Islet precursor cell (in vitro differentiated cells): ENCODE measurements at regions not wholly inside any gene's neighbourhood (a gene's known extent, or its start where the extent isn't known, plus 50 kb on each side); places are given as distances from the start of the nearest gene placed in this dataset.

ENCODE experiments used
- DNase-seq: peaks from one replicate; pipeline ENCODE4 v3.0.0-alpha.2; 2018

DNA sequence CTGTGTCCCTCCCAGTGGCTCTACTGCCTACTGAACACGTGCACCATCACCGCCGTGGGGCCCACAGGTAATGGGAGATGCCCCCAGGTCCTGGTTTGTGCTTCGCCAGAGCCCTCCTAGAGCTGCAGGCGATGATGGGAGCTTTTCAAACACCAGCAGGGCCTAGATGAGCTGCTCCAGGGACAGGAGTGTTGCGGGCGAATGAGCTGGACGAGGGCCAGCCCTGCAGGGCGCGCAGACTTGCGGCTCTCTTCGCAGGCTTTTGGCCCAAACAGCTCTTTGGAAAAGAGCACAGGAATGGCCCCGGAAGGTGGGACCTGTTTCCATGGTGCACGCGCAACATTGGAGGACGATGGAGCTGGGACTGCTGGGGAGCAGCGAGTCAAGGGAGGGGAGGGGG, 409.3 kb upstream of the SULF2 start:
- DNase-seq: no peak

DNA sequence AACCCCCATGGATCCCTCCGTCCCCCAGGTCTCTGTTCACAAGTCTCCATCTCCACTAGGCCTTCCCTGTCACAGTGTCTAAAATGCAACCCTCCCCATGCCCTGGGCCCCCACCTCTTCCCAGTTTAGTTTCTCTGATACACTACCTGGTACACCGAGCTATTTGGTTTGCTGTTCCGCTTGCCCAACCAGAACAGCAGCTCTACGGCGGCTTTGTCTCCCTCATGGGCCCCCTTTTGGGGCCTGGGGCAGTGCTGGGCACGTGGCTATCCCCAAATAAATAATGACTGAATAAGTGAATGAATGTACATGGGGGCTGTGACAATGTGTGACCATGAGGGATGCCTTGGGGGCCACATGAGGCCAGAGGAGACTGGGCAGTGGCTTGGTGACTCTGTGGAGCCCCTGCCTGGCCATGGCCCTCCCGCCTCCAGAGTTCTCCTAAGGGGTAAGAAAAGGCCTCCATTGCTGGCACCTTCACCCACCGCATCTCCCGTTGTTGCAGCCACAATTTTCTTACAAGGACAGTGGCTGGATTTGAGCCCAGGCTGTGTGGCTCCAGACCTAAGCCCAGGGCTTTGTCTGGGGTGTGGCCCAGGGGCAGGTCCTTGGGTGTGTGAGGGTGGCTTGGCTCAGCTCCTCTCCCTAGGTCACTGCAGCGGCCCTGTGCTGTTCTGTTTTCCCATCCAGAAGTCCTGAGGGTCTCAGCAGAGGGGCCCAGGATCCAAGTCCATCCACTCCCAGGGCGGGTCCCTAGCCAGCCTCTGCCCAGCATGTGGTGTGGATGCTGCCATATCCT, 408.5 kb upstream of the SULF2 start:
- DNase-seq: no peak

DNA sequence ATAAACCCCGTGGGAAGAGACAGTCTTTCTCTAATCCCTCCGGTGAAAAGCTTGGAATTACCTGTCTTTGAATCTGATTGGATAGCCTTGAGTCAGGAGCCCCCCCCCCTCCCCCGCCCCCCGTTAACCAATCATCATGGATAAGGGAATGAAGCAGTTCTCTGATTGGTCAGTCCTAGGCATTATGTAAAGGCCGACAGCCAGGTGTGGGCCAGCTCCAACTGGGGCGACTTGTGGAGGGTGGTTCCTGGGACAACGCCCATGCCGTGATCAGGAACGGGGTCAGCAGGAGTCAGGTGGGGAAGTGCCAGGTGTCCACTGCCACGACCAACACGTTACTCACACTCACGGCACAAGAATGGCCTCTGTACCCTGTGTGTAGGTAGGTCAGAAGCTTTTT, 406.8 kb upstream of the SULF2 start:
- no peak for DNase-seq

DNA sequence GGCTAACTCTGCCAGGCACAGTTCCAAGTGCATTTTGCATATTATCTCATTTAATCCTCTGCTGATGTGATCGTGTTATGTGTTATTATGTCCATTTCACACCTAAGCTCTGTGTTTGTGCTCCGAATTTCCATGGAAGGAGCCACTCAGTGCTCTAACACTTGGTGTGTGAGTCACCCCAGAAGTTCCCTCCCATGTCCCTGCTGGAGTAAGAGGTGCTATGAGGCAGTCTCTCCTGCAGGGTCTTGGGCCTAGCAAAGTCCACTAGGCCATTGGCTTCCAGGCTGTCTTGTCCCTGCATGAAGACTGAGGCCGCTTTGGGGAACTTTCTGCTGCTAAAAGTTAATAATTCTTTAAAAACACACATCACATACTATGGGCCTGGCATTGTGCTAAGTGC, 405.9 kb upstream of the SULF2 start:
- DNase-seq: peak; percentile 71

DNA sequence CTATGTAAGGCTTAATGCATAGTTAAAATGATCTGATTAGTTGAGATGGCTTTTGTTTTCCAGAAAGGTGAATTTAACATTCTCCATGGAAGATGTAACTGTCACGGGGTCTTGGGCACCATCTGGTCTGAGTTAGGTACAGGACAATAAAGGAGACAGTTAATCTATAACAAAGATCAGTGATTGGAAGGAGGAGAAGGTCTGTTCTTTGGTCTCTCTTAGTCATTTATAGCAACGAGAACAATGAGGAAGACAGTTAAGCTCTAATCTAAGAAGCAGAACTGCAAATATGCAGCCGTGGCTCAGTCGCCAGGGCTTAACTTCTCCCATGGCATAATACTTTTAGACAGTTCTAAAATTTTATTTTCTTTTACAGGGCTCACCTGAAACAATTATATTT, 405.5 kb upstream of the SULF2 start:
- DNase-seq: no peak

DNA sequence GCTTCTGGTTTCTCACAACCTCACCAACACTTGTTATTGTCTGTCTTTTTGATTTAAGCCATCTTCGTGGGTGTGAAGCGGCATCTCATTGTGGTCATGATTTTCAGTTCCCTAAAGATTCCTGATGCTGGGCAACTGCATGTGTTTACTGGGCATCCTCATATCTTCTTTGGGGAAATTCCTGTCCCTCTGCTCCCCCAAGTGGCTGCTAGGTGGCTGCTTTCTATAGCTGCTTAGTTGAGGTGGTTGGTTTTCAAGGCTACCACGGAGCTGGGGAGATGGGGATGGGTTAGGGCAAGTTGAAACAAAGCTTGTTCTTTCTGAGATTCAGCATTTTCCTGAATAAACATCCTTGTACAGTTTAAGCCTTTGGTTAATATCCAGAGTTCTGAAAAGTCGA, 403.9 kb upstream of the SULF2 start:
- no peak for DNase-seq

DNA sequence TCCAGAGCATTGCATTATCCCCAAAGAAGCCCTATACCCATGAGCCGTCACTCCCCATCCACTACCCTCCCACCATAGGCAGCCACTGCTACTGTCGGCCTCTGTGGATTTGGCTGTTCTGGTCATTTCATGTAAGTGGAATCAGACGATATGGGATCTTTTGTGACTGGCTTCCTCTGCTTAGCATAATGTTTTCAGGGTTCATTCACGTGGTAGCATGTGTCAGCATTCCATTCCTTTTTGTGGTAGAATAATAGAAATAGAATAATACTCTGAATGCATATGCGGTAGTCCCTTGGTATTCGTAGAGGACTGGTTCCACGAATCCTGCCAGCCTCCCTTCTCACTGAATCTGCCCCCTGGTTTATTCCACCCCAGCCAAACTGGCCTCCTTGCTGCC, 402.6 kb upstream of the SULF2 start:
- DNase-seq: no peak

DNA sequence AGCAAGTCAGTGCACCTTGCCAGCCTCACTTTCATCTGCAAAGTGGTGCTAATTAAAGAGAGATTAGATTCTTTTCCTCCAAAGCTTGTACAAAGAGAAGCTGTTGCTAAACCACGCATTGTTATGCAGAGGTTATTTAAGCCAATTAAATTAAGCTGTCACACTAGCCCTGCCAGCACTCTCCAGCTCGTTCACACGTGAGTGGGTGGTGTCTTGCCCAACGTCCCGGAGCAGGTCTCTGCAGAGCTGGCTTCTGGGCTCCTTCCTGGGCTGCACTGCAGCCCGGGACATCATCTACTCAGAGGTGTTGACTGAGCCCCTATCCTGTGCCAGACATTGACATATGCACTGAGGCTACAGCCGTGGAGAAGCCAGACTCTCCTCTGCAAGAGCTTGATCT, 401.6 kb upstream of the SULF2 start:
- no peak for DNase-seq

DNA sequence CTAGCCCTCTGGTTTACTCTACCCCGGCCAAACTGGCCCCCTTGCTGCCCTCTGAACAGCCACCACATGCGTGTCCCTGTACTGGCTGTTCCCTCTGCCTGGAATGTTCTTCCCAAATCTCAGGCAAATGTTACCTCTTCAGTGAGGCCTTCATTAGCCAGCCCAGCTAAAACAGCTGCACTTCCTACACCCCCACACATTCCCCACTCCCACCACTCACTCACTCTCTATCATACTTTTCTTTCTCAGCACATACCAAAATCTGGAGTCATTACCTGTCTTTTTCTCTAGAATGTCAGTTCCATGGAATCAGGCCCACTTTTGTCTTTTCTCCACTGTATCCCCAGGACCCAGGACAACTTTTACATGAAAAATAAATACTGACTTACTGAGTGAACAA, 401.2 kb upstream of the SULF2 start:
- peak; percentile 76 for DNase-seq

DNA sequence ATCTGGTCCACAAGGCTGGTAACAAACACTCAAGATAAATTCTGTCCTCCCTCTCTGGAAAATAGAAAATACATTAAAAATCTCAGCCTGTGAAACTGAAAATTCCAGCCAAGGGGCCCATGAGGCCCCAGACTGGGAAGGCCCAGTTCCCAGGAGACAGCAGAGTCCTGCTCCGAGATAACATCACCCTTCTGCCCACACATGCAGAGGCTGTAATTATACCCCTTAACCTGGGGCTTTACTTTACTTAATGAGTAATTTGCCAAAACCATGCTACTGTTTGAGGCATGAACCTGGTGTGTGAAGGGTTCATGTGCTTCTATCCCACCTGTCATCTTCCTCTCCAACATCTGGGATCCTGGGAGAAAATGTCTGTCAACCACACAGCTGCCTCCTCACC, 398.9 kb upstream of the SULF2 start:
- DNase-seq: peak; percentile 73

DNA sequence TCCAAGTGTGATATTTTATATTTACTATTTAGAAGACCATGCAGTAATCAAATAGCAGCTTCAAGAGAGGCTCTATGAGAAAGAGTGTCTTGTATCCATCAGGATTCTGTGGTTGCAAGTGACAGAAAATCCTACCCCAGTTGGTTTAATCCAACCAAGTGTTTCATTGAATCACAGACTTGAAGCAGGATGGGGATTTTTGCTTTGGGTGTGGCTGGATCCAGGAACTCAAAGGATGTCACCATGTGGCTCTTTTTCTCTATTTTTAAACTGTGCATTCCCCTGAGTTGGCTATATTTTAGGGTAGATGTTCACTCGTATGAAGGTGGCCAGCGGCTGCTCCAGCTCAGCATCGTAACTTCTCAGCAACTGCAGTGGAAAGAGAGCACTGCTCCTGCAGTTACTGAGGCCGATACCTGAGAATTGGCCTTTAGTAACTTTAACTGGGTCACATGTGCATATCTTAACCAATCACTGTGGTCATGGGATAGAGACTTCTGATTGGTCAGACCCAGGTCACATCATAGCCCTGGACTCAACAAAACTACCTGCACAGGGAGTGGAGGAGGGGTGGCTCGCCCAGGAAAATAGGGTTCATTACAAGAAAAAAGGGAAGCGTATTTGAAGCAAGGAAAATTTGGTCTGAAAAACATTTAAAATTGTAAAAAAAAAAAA, 396.1 kb upstream of the SULF2 start:
- no peak for DNase-seq

DNA sequence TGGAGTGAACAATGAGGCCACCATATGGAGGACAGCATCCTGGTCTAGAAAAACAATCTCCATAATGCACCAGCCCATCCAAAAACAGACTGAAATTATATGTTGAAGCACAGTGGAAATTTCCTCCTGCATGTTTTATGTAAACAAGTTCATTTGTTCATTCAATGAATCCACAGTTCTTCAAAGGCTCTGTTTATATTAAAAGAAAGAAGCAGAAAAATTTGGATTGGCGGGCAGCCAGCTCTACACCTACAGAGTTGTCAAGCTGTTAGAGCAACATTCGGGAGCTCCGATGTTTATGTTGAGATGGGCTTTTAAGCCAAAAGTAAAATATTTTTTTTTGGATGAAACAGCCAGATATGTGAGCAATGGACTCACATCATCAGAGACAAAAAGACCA, 395.3 kb upstream of the SULF2 start:
- DNase-seq: no peak

DNA sequence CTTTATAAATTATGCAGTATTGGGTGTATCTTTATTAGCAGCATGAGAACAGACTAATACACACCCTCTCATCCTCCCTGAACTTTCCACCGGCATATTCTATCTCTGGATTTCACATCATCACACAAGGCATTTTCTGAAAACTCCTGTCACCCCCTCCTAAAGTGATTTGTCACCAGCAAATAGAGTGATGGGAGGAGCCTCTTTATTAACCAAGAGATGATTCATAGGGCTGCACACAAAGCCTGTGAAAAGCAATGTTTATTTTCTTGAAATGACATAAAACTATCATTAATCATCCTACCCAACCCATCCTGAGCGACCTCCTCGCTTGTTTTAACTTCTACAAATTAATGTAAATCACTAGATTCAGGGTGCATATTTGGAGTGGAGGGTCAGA, 394.7 kb upstream of the SULF2 start:
- no peak for DNase-seq

DNA sequence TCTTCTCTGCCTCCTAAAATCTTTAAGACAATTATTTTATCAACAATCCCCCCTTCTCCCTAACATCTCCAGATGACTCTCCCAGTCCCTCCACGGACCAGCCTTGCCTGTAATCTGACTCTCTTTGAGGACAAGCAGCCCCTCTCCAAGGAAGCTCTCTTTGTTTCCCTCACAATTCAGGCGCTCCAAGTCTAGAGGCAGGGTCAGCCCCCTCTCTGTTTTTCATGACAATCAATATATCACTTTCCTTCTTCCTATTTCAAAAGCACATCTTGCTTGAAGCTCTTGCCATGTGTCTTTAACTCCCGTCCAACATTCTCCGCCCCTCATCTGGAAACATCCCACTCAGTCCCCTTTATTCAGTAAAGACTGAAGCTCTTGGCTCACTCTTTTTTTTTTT, 393.4 kb upstream of the SULF2 start:
- no peak for DNase-seq

DNA sequence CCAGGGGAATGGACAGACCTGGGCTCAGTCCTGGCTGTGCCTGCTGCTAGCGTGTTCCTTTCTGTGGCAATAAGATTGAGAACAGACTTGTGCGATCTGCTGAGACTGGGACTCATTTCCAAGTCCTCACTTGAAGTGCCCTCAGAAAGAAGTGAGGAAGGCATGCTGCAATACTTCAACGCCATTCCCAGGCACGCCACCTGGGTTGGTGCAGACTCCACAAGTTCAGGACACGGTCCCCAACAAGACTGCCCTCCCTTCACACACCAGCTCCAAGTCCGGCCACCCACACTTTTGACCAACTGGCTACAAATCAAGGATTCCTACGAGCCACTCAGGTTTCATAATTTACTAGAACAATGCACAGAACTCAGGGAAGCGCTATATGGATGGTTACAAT, 391.8 kb upstream of the SULF2 start:
- DNase-seq: no peak

DNA sequence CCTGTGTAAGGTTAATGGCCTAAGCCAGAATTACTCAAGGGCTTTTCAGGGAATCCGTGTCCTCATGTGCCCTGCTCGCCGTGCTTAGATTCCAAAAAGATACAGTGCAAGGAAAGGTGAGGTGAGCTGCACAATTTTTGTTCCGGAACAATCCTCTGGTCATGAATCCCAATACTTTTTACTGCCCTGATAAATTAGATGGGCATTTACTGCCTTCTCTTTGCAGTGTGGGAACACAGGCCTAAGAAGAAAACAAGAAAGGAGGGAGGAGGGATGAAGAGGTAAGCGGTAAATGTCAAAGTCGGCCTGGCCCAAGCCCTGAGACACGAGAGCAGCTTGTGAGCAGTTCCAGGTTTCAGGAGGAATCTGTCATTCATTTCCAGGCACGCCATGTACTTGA, 390.9 kb upstream of the SULF2 start:
- DNase-seq: no peak

DNA sequence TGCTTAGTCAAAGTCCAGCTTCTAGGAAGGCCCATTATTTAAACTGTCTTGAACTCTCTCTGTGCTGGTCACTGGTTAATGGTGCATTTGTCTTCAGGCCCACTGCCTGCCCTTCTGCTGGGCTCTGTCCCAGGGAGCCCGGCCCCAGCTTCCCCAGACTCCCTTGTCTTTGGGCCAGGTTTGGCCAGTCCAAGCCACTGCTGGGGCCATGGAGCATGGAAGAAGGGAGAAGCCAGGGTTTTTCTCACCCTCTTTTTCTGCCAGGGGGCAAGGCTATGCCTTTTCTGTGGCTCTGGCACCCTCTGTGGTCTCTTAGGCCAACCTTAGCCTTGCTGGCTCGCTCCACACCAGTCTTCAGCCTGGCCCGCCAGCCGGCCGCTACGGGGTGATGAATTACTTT, 390.0 kb upstream of the SULF2 start:
- no peak for DNase-seq

DNA sequence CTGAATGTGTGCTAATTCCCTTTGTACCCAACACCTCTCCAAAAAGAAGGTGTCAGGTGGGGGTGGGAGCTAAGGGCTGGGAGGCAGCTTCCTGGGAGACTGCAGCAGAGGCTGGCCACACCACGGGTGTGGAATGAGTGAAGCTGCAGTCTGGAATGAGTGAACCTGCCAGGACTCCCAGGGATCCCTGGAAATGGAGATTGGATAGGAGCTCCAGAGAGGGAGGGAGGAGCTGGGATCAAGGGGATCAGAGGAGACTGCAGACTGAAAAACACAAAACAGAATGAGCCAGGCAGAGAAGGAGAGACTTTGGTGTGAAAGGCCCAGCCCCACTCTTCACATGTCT, 387.0 kb upstream of the SULF2 start:
- DNase-seq: no peak

DNA sequence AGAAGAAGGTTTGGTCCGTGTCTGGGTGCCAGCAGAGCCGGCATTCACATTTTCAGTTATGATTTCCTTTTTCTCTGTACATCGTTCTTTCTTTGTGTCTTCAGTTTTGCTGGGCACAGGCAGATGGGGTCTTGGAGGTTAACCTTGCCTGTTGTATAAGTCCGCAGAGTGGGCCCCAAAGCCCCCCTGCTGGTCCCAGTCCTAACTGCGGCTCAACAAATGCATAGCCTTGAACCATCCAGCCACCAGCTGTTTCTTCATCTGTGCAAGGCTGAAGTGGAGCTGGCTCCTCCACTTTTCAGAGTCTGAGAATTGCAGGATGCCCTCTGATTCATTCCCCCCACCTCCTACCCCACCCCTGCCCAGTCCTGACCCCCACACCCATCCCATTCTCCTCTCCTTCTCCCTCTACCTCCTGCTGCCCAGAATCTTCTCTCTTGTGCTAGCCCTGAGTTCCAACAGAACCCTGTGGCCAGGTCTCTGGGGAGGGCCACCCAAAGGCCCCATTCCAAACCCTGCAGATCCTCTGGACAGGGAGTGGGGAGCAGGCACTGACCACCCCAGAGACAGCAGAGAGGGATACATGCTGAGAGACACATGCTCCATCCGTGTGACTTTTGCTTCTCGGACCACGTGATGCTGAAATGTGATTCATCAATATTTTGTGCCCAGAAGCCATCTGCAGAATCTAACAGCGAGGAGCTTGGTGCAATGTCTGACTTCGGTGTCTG, 386.5 kb upstream of the SULF2 start:
- DNase-seq: no peak

DNA sequence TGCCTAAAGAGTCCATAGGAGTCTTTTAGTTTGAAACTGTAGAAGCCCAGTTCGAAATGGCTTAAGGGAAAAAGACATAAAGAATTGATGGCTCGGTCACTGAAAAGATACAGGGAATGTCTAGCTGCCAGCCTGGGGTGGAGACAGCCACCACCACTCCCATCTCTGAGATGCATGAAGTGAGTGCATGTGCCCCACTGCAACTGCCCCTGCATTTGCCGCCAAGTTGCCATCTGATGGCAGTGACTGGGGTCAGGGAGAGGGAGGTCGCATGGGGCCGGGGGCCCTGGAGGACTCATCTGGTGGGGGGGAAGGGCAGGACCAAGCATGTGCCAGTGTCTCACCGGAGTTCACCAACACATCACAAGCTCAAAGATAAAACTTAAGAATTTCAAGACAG, 385.8 kb upstream of the SULF2 start:
- DNase-seq: no peak

DNA sequence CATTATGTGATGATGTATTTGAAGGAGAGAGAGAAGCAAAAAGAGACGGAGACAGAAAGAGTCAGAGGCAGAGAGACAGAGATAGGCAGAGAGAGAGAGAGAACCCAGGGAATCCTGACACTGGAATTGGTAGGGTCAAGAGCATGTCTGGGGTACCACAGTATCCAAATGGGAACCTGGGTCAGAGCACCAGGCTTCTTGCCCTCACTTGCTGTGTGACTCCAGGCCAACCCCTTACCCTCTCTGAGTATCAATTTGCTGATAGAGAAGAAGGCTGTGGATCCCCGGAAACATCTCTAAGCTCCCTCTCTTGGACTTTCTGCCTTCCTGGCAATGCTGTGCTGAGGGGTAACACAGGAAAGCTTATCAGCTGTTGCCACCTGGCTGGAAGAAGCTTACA, 385.3 kb upstream of the SULF2 start:
- DNase-seq: no peak

DNA sequence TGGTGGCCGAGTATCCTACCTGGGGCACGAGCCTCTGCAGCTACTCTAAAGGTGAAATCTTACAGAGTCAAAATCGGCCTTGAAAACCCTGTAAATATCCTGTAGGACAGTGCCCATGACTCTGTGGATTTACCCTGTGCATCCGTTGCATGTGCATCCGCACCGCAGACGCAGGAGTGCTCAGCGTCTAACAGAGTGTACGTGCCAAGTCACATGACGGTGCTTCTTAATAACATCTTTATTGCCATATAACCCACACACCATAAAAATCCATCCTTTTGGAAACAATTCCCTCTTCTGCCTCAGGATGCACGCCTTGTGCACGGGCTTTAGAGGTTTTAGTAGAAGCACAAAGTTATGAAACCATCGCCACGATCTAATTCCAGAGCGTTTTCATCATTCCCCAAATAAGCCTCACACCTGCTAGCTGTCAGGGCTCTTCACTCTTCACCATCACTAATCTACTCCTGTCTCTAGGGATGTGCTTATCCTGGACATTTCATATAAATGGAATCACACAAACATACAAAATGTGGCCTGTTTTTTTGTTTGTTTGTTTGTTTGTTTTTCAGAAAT, 384.5 kb upstream of the SULF2 start:
- DNase-seq: no peak

DNA sequence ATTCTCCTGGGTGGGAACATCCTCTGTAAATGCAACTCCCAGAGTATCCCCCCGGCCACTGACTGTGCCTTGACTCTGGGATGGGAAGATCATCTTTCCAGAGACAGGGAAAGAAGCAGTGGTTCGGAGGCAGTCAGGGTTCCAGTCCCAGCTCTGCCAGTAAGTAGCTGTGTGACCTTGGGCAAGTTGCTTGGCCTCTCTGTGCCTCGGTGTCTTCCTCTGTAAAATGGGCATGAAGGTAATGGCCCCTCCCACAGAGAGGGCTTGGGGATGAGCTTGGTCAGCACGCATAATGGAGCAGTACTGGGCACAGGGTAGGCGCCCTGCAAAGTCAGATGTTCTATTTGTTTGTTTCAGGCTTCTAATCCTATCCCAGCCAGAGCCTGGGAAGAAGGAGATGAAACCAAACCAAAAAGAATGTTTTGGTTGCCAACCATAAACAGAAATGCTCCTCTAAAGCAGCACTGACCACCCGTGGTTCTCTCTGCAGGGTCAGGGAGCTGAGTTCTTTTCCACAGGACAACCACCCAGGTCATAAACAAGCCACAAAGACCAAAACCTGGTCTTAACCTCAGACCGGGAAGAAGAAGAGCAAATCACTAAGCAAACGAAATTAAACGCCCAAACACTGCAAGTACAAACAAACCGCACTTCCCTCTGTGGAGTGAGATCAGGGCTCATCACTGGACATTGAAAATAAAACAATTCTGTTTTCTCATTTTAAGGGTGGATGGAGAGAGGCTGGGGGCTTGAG, 381.0 kb upstream of the SULF2 start:
- DNase-seq: no peak

DNA sequence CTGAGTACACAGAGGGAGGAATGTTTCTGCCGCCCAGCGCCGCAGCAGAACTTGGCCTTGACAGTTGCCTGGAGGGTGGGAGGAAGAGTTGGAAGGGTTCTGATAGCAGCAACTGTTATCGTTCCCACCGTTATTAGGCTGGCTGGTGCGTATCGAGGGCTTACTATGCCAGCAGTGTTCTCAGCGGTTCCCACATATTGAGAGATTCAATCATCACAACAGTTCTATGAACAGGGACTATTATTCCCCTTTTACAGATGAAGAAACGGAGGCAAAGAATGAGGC, 380.1 kb upstream of the SULF2 start:
- no peak for DNase-seq
